OCI-LY7 (cell line): ENCODE measurements at regions not wholly inside any gene's neighbourhood (a gene's known extent, or its start where the extent isn't known, plus 50 kb on each side); places are given as distances from the start of the nearest gene placed in this dataset.

ENCODE experiments used
- CTCF ChIP-seq: fragments of 200-600 bp; sonication (generic); conservative IDR thresholded peaks from 2 replicates; pipeline ENCODE4 v1.5.1; 2014; ENCODE audit warnings: mild to moderate bottlenecking, antibody characterized with exemption, low read length, moderate library complexity, mixed read lengths
- EZH2phosphoT487 ChIP-seq: fragments of 200-600 bp; sonication (generic); IDR thresholded peaks from 2 replicates; pipeline ENCODE4 v1.6.1; 2018; ENCODE audit warnings: low read depth, borderline replicate concordance, mild to moderate bottlenecking, mixed run types, antibody characterized with exemption, low read length, moderate library complexity, mixed read lengths

DNA sequence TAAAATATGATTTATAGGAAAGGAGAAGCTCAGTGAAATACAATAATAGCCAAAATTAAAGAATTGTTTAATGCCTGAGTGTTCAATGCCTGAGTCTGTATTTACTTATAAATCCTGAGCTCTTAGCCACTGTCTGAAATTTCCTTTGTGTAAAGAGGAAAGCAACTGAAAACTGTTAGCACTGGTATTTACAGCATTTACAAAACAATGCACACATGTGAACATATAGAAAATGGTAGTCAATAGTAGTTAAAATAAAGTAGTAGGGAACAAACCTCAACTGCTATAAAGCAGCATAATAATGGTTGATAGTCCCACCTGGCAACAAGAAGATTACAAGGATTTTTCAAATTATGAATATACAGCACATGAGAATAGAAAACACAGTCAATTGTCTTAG lies 1137.1 kb upstream of the ATXN8OS start:
- TF ChIP-seq CTCF (no peak), EZH2phosphoT487 (no peak)
